Hematopoietic multipotent progenitor cell (in vitro differentiated cells): ENCODE measurements at regions not wholly inside any gene's neighbourhood (a gene's known extent, or its start where the extent isn't known, plus 50 kb on each side); places are given as distances from the start of the nearest gene placed in this dataset.
"Not testable (repeated sequence)": the region's sequence is repeated elsewhere in the genome, so short reads cannot be mapped to it uniquely, and the experiment has no call there.

Source experiments
- DNase-seq, 3 donors: peaks; one replicate each; pipeline ENCODE4 v3.0.0-alpha.2; 2011 to 2015; ENCODE audit warnings: low read depth in 2 of 3, low spot score in 2 of 3

- no peak for DNase-seq
Measured at GRCh38 chr2:52518678-52519077, 1248.9 kb upstream of the CHAC2 start.

GRCh38 chr2:52512760-52513159 lies 1254.8 kb upstream of the CHAC2 start:
- no peak for DNase-seq

GRCh38 chr2:52510432-52510831 lies 1257.2 kb upstream of the CHAC2 start:
- DNase-seq = no peak

GRCh38 chr2:52502476-52502860 lies 1265.1 kb upstream of the CHAC2 start:
- no peak for DNase-seq

- DNase-seq = no peak
Measured at GRCh38 chr2:52501715-52502475, 1265.7 kb upstream of the CHAC2 start.

- DNase-seq = no peak
Measured at GRCh38 chr2:52500561-52500960, 1267.0 kb upstream of the CHAC2 start.

GRCh38 chr2:52498077-52498750 lies 1269.4 kb upstream of the CHAC2 start:
- DNase-seq = no peak

GRCh38 chr2:52495816-52496215 lies 1271.8 kb upstream of the CHAC2 start:
- DNase-seq = no peak

- DNase-seq = no peak
Measured at GRCh38 chr2:52477166-52477565, 1290.4 kb upstream of the CHAC2 start.

- DNase-seq = no peak
Measured at GRCh38 chr2:52475590-52475989, 1292.0 kb upstream of the CHAC2 start.

- no peak for DNase-seq
Measured at GRCh38 chr2:52474091-52474490, 1293.5 kb upstream of the CHAC2 start.

GRCh38 chr2:52473526-52473925 lies 1294.1 kb upstream of the CHAC2 start:
- DNase-seq = no peak

GRCh38 chr2:52470457-52470856 lies 1297.1 kb upstream of the CHAC2 start:
- not testable (repeated sequence) for DNase-seq

GRCh38 chr2:52467189-52467588 lies 1300.4 kb upstream of the CHAC2 start:
- no peak for DNase-seq

GRCh38 chr2:52465287-52465686 lies 1302.3 kb upstream of the CHAC2 start:
- no peak for DNase-seq

GRCh38 chr2:52463457-52463856 lies 1304.1 kb upstream of the CHAC2 start:
- no peak for DNase-seq

GRCh38 chr2:52456561-52457377 lies 1310.8 kb upstream of the CHAC2 start:
- DNase-seq = no peak

- no peak for DNase-seq
Measured at GRCh38 chr2:52454962-52455361, 1312.6 kb upstream of the CHAC2 start.

GRCh38 chr2:52452201-52452600 lies 1315.4 kb upstream of the CHAC2 start:
- no peak for DNase-seq

GRCh38 chr2:52445686-52446085 lies 1321.9 kb upstream of the CHAC2 start:
- no peak for DNase-seq

GRCh38 chr2:52431352-52431760 lies 1336.2 kb upstream of the CHAC2 start:
- no peak for DNase-seq

GRCh38 chr2:52429740-52430139 lies 1337.9 kb upstream of the CHAC2 start:
- DNase-seq = peak in 1 of 3 donors; percentile 1
